DMS53 treated with DMSO at 0.1 percent for 48 hours (cell line): ENCODE measurements at regions not wholly inside any gene's neighbourhood (a gene's known extent, or its start where the extent isn't known, plus 50 kb on each side); places are given as distances from the start of the nearest gene placed in this dataset.
A peak's percentile ranks its signal among the peaks of the same experiment; 100 is the strongest.

ENCODE experiments used
- DNase-seq: peaks from one replicate; lab custom pipeline; 2025; ENCODE audit not compliant: unreplicated experiment; lab: John Stamatoyannopoulos, UW

- no peak for DNase-seq
Measured at GRCh38 chr16:85420501-85421337, 192.4 kb upstream of the GSE1 start.

- no peak for DNase-seq
Measured at GRCh38 chr16:85421338-85422195, 191.6 kb upstream of the GSE1 start.

- DNase-seq = no peak
Measured at GRCh38 chr16:85422196-85422631, 190.9 kb upstream of the GSE1 start.

GRCh38 chr16:85422632-85423550, 190.2 kb upstream of the GSE1 start:
- peak; percentile 85 for DNase-seq

GRCh38 chr16:85423631-85424030, 189.5 kb upstream of the GSE1 start:
- DNase-seq = no peak

- no peak for DNase-seq
Measured at GRCh38 chr16:85424260-85425073, 188.7 kb upstream of the GSE1 start.

GRCh38 chr16:85425074-85425662, 188.0 kb upstream of the GSE1 start:
- no peak for DNase-seq

GRCh38 chr16:85426806-85427205, 186.3 kb upstream of the GSE1 start:
- no peak for DNase-seq

- no peak for DNase-seq
Measured at GRCh38 chr16:85428168-85428898, 184.8 kb upstream of the GSE1 start.

GRCh38 chr16:85428899-85429775, 184.0 kb upstream of the GSE1 start:
- no peak for DNase-seq

- no peak for DNase-seq
Measured at GRCh38 chr16:85429776-85430522, 183.2 kb upstream of the GSE1 start.

GRCh38 chr16:85430523-85431421, 182.3 kb upstream of the GSE1 start:
- no peak for DNase-seq

- no peak for DNase-seq
Measured at GRCh38 chr16:85431431-85432124, 181.5 kb upstream of the GSE1 start.

GRCh38 chr16:85432606-85433005, 180.5 kb upstream of the GSE1 start:
- no peak for DNase-seq

- no peak for DNase-seq
Measured at GRCh38 chr16:85433477-85433876, 179.6 kb upstream of the GSE1 start.

GRCh38 chr16:85435286-85435685, 177.8 kb upstream of the GSE1 start:
- DNase-seq = no peak
